PC-3 (cell line): ENCODE measurements at regions not wholly inside any gene's neighbourhood (a gene's known extent, or its start where the extent isn't known, plus 50 kb on each side); places are given as distances from the start of the nearest gene placed in this dataset.

Experiments used
- ATAC-seq: fragments of 200-7000 bp; cut with Tn5 transposase; 2 replicates; pipeline ENCODE4 v1.9.1; 2020; ENCODE audit warnings: mild to moderate bottlenecking, moderate library complexity
- BruUV-seq: library from RNA; stranded (reverse); fragments of 400-500 nt; replicated peaks from 2 replicates; lab custom pipeline; 2021; lab: Mats Ljungman, UMichigan
- CTCF ChIA-PET: fragments of 300-600 bp; sonication (Branson Sonifier 250); formaldehyde crosslinking; loops from one replicate; lab custom pipeline; 2022; ENCODE audit warnings: antibody characterized with exemption; lab: Charles Lee
- POLR2A ChIA-PET: fragments of 300-600 bp; sonication (Branson Sonifier 250); formaldehyde crosslinking; loops from one replicate; lab custom pipeline; 2022; ENCODE audit warnings: antibody characterized with exemption; ENCODE audit not compliant: unreplicated experiment; lab: Charles Lee
- DNase-seq: peaks from one replicate; pipeline ENCODE4 v3.0.0-alpha.2; 2015
- H2AFZ ChIP-seq: fragments of 300-600 bp; sonication (generic); 2 replicates; pipeline ENCODE4 v1.6.0; 2016; ENCODE audit warnings: antibody characterized with exemption, low read length
- H3F3A ChIP-seq: fragments of 300-600 bp; sonication (generic); one replicate; pipeline ENCODE4 v1.6.0; 2017; ENCODE audit warnings: antibody characterized with exemption, low read length, control low read depth, mild to moderate bottlenecking; ENCODE audit not compliant: unreplicated experiment
- H3K27ac ChIP-seq: fragments of 300-600 bp; sonication (generic); 2 replicates; pipeline ENCODE4 v1.5.1; 2016; ENCODE audit warnings: mild to moderate bottlenecking, low read length
- H3K27me3 ChIP-seq: fragments of 300-600 bp; sonication (generic); 2 replicates; pipeline ENCODE4 v1.6.1; 2016; ENCODE audit warnings: low read length, mixed read lengths
- H3K36me3 ChIP-seq: fragments of 300-600 bp; sonication (generic); 2 replicates; pipeline ENCODE4 v1.6.1; 2016; ENCODE audit warnings: low read depth, mixed run types, low read length, mixed read lengths
- H3K4me1 ChIP-seq: fragments of 300-600 bp; sonication (generic); 2 replicates; pipeline ENCODE4 v1.5.1; 2016; ENCODE audit warnings: low read length; ENCODE audit not compliant: insufficient read depth
- H3K4me2 ChIP-seq: fragments of 300-600 bp; sonication (generic); 2 replicates; pipeline ENCODE4 v1.6.0; 2016; ENCODE audit warnings: low read length
- H3K4me3 ChIP-seq: fragments of 300-600 bp; sonication (generic); 2 replicates; pipeline ENCODE4 v1.5.1; 2016; ENCODE audit warnings: mild to moderate bottlenecking, low read length, mixed read lengths
- H3K79me2 ChIP-seq: fragments of 300-600 bp; sonication (generic); 2 replicates; pipeline ENCODE4 v1.6.1; 2017; ENCODE audit warnings: low read length, mixed read lengths
- H3K9ac ChIP-seq: fragments of 300-600 bp; sonication (generic); 2 replicates; pipeline ENCODE4 v1.6.0; 2016; ENCODE audit warnings: mild to moderate bottlenecking, low read length
- H3K9me2 ChIP-seq: fragments of 300-600 bp; sonication (generic); replicated peaks from 2 replicates; pipeline ENCODE4 v1.6.1; 2016; ENCODE audit warnings: mixed run types, low read length, mixed read lengths
- H3K9me3 ChIP-seq: fragments of 300-600 bp; sonication (generic); 2 replicates; pipeline ENCODE4 v1.6.1; 2016; ENCODE audit warnings: low read length, mixed read lengths
- H4K20me1 ChIP-seq: fragments of 300-600 bp; sonication (generic); 2 replicates; pipeline ENCODE4 v1.6.1; 2016; ENCODE audit warnings: low read length, mixed read lengths
- EZH2 ChIP-seq: fragments of 300-600 bp; sonication (generic); IDR thresholded peaks from one replicate; pipeline ENCODE4 v1.6.1; 2017; ENCODE audit warnings: antibody characterized with exemption, mild to moderate bottlenecking, low read length; ENCODE audit not compliant: unreplicated experiment
- EZH2phosphoT487 ChIP-seq: fragments of 300-600 bp; sonication (generic); IDR thresholded peaks from 2 replicates; pipeline ENCODE4 v1.6.1; 2018; ENCODE audit warnings: mild to moderate bottlenecking, antibody characterized with exemption, low read length, borderline replicate concordance
- intact Hi-C: fragments of 100-400 bp; cut with micrococcal nuclease; formaldehyde crosslinking; loops from 2 replicates; pipeline ENCODE4 v1.9.0; 2023
- TF ChIP-seq, protein P1 (sequence below): fragments of 300-600 bp; sonication (generic); conservative IDR thresholded peaks from 2 replicates; pipeline ENCODE4 v1.5.1; 2017; ENCODE audit warnings: antibody characterized with exemption, low read depth, mild to moderate bottlenecking, low read length

DNA sequence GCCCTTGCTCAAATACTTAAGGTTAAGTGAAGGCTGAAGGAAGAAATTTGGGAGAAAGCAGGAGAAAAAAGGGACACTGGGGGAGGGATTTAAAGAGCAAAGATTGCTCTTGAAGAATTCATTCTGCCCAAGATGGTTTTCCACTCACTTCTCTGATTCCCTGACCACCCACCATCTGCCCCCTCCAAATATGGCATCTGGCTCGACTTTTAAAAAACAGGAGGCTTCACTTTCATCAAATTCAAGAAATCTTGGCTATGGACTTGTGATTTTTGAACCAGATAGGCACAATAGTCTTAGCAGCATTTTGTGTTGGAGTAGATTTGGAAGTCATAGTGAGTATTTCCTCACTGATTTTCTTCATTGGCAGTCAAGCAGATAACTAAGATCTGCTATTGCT lies 574.4 kb upstream of the SUCLG2 start:
- H3K9me2 ChIP-seq: no peaks in the 10 kb centered on the region
- DNase-seq: no peak
- H3K36me3 ChIP-seq: no peaks in the 10 kb centered on the region
- H3K27ac ChIP-seq: no peak overlapping the region
- H3K4me1 ChIP-seq: no peaks in the 10 kb centered on the region
- ATAC-seq: no peak
- TF ChIP-seq EZH2 (no peak), EZH2phosphoT487 (no peak)
- TF ChIP-seq, protein P1, sequence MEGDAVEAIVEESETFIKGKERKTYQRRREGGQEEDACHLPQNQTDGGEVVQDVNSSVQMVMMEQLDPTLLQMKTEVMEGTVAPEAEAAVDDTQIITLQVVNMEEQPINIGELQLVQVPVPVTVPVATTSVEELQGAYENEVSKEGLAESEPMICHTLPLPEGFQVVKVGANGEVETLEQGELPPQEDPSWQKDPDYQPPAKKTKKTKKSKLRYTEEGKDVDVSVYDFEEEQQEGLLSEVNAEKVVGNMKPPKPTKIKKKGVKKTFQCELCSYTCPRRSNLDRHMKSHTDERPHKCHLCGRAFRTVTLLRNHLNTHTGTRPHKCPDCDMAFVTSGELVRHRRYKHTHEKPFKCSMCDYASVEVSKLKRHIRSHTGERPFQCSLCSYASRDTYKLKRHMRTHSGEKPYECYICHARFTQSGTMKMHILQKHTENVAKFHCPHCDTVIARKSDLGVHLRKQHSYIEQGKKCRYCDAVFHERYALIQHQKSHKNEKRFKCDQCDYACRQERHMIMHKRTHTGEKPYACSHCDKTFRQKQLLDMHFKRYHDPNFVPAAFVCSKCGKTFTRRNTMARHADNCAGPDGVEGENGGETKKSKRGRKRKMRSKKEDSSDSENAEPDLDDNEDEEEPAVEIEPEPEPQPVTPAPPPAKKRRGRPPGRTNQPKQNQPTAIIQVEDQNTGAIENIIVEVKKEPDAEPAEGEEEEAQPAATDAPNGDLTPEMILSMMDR: no peak
- intact Hi-C loops: no loop called here
- H3K27me3 ChIP-seq: no peaks in the 10 kb centered on the region
- no TSS peak for BruUV-seq
- no peaks in the 10 kb centered on the region for H3K9me3 ChIP-seq
- ChIA-PET CTCF (no interaction called here), POLR2A (no interaction called here)
- no peaks in the 10 kb centered on the region for H3K79me2 ChIP-seq
- H3K4me2 ChIP-seq: no peak overlapping the region
- no peak overlapping the region for H3K4me3 ChIP-seq
- H2AFZ ChIP-seq: no peak overlapping the region
- H3K9ac ChIP-seq: no peak overlapping the region
- H4K20me1 ChIP-seq: no peaks in the 10 kb centered on the region
- H3F3A ChIP-seq: no peaks in the 10 kb centered on the region

DNA sequence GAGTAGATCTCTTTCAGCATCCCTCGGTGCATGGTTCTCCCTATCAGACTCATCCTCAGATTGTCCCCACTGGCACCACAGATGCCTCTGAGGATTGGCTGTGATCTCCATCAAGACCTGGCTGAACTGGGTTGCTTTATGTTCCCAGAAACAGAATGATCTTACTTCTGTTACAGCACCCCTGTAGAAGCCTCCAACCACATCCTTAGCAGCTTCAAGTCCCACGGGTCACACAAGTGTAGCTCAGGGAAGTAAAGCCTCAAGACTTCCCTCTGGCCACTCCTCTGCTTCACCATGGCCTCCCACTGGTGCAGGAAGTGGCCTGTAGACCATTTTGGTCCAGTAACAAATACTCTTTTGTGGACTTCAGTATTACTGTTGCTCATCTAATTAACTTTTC lies 566.4 kb upstream of the SUCLG2 start:
- CTCF ChIA-PET: no interaction called here
- H2AFZ ChIP-seq: no peak overlapping the region

GRCh38 chr3:68211637-68212036 lies 557.2 kb upstream of the SUCLG2 start:
- BruUV-seq: no TSS peak
- Histone ChIP-seq H2AFZ (no peak overlapping the region), H3K9me2 (no peaks in the 10 kb centered on the region), H4K20me1 (no peaks in the 10 kb centered on the region), H3K79me2 (no peaks in the 10 kb centered on the region), H3K4me3 (no peak overlapping the region), H3K9me3 (no peaks in the 10 kb centered on the region), H3K27ac (no peak overlapping the region), H3K36me3 (no peaks in the 10 kb centered on the region), H3K4me1 (no peaks in the 10 kb centered on the region), H3F3A (no peaks in the 10 kb centered on the region), H3K27me3 (no peaks in the 10 kb centered on the region), H3K9ac (no peak overlapping the region), H3K4me2 (no peak overlapping the region)
- ChIA-PET CTCF (no interaction called here), POLR2A (no interaction called here)
- intact Hi-C loops: no loop called here
- DNase-seq (no peak), ATAC-seq (no peak)
- TF ChIP-seq EZH2phosphoT487 (no peak), EZH2 (no peak)
- TF ChIP-seq, protein P1: no peak

More for the DNA sequence above, 566.4 kb upstream of the SUCLG2 start:
- no peaks in the 10 kb centered on the region for H3F3A ChIP-seq
- H3K9ac ChIP-seq: no peak overlapping the region
- H4K20me1 ChIP-seq: no peaks in the 10 kb centered on the region
- H3K9me2 ChIP-seq: no peaks in the 10 kb centered on the region
- TF ChIP-seq EZH2phosphoT487 (no peak), EZH2 (no peak)
- TF ChIP-seq, protein P1: no peak
- H3K79me2 ChIP-seq: no peaks in the 10 kb centered on the region
- ATAC-seq (no peak), DNase-seq (no peak)
- BruUV-seq: no TSS peak
- no peak overlapping the region for H3K27ac ChIP-seq
- POLR2A ChIA-PET: no interaction called here
- no peaks in the 10 kb centered on the region for H3K27me3 ChIP-seq
- no peaks in the 10 kb centered on the region for H3K9me3 ChIP-seq
- intact Hi-C loops: no loop called here
- H3K4me1 ChIP-seq: no peaks in the 10 kb centered on the region
- no peaks in the 10 kb centered on the region for H3K36me3 ChIP-seq
- no peak overlapping the region for H3K4me2 ChIP-seq
- H3K4me3 ChIP-seq: no peak overlapping the region
